CD4-positive, alpha-beta T cell treated with Interferon alpha-2 for 1 hour (primary cell): ENCODE measurements at regions not wholly inside any gene's neighbourhood (a gene's known extent, or its start where the extent isn't known, plus 50 kb on each side); places are given as distances from the start of the nearest gene placed in this dataset.
"Not testable (repeated sequence)": the region's sequence is repeated elsewhere in the genome, so short reads cannot be mapped to it uniquely, and the experiment has no call there.

Experiments used
- DNase-seq, 2 donors: peaks; one replicate each; pipeline ENCODE4 v3.0.0-alpha.2; 2020 to 2022

DNA sequence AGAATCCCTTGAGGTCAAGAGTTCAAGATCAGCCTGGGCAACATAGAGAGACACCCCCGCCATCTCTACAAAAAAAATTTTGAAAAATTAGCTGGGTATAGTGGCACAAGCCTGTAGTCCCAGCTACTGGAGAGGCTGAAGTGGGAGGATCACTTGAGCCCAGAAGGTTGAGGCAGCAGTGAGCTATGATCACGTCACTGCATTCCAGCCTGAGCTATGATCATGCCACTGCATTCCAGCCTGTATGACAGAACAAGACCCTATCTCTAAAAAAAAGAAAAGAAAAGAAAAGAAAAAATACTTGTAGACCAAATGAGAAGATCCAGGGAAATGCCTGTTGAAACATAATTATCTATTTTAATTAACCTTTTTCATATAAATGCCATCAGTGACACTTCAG lies 93.8 kb upstream of the MDM1 start:
- no peak for DNase-seq

DNA sequence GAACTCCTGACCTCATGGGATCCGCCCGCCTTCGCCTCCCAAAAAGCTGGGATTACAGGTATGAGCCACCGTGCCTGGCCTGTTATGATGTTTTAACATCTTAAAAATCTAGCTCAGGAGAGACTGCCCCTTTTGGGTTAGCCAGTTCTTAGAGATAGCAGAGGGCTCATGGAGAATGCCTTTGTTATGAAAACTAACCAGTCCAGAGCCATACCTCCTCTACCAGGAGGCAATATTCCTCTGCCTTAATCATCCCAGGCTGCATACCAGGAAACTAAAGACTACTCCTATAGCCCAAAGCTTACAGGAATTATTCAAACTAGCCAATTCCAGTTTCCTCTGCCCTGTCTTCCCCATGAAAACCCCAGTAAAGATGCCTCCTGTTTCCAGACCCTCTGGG lies 96.0 kb upstream of the MDM1 start:
- no peak for DNase-seq

DNA sequence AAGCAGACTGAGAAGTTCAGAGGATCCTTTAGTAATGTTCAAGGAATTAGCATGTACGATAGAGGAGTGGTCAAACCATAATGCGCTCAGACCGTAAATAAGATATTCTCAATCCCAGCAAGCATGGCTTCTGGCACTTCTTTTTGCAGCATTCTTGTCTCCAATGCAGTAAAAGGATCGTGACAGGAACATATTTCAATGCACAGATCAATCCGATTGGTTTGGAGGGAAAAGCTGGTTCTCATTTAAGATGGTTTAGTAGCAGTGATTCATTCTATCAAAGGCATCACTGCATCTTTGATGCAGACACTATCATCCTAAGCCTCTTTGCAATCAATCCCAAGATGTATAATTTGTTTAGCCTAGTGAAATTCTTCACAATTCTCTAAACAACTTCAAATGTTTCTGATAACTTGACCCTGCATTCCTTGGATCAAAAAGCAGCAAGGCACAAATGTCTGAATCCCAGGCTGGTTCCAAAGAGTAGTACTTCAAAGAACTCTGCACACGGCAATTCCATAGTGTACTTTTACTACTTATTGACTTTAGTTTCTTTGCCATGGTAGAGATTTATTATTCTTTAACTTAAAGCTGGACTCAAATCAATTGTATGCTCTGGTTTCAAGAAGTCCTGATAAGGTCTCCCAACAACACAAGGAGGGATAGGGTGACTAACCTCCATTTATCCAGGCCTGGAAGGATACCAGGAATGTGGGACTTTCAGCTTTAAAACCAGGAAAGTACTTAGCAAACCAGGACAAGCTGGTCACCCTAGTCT lies 96.8 kb upstream of the MDM1 start:
- DNase-seq: no peak

DNA sequence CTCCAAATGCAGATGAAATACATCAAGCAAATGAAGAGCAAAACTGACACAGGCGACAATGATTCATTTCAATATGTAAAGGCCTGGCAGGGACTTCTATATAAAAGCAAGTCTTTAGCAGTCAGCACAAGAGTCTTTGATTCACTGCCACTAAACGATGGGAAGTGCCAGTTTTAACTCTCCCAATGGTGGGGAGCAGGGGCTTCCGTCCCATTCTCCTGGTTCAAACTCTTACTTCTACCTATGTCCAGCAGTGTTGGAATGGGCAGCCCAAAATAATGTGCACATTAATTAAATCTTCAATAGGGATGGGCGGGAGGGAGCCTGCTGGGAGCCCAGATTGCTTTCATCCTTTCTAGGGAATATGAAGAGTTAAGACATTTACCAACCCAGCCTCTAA lies 97.5 kb upstream of the MDM1 start:
- DNase-seq: no peak

DNA sequence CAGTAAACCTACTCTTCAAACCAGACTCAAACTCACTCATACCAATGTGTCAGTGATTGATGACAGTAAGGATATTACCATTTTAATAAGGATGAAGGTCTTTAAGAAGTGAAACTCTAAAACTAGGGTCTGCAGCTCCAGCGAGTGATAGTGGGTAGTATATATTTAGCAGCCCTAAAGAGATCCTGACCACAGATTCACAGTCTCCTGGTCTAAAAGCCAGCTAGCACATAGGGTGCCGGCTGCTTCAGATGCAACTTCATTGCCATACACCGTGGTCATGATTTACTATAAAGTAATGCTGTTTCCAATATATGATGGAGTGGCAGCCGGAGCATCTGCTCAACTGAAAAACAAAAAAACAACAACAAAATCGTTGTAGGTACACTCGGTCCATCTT lies 99.6 kb upstream of the MDM1 start:
- DNase-seq: no peak

DNA sequence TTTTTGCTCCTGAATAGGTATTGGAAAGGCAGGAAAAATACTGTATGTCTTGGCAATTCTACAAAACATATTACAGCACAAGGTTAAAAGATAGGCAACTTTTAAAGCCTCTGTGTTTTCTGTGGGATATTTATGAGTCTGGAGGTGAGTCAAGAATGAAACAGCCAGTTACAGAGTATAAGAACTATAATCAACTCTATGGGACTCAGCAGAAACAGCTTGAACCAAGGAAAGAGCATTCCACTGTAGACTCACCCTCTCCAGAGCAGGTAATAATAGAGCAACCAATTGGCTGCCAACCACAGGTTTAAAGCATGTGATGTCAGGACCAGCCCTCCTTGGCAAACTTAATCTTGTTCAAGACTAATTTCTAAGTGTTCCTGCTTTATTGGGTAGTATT lies 100.5 kb upstream of the MDM1 start:
- DNase-seq: no peak

DNA sequence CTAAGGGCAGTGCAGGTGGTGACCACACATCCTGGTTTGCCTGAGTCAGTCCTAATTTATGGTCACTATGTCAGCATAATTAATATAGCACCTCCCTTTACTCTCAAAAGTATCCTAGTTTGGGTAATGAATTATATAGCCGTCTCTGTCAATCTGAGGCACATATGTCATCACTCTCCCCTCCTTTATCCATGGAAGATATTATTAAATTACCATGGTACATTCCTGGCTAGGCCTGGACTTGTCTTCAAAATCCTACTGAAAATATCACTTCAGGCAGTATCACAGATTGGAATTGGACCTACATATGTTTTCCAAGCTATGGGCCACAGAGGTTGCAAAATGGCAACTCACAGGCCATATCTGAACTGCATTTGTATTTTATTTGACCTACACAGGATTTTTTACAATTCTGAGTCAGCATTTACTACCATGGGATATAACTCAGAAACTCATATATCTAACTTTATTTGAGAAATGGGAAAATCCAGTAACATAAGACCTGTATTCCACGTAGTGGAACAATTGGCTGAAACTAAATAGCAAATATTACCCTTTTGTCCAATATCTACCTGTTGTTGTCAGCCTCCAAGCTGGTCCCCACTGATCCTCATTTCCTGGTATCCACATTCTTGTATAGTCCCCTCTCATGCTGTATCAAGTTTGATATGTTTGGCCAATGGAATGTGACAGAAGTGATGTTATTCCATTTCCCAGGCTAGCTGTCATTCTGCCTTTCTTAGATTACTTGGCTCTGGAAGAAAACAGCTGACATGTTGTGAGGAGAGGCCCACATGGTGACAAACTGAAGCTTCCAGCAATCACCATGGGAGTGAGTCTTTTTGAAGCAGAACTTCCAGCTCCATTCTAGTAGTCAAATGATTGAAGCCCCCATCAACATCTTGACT lies 102.5 kb upstream of the MDM1 start:
- DNase-seq: no peak

DNA sequence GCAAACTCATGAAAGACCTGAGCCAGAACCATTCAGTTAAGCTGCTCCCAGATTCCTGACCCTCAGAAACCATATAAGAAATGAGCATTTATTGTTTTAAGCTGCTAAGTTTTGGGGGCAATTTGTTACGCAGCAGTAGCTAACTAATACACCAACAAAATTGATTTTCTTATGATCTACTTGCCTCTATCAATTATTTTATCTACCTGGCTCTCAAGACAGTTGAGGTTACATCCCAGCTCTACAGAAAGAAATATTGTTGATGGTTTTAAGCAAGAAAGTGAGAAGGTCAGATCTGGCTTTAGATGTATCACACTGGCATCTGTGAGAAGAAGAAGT lies 103.1 kb upstream of the MDM1 start:
- DNase-seq: no peak

DNA sequence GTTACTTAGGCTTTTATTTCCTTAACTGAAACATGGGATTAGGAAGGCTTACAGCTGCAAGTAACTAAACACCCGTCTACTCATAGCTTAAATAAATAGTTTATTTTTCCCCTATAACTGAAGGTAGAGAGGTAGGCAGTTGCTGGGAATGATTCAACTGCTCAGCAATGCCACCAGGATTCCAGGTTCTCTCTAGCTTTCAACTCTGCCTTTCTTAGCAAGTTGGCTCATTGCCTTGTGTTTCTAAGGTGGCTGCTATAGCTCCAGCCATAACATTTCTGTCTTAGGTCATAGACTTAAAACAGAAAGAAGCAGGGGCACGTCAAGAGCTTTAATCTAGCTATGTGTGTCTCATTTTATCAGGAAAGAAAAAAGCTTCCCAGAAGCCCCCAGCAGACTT lies 103.7 kb upstream of the MDM1 start:
- DNase-seq: no peak

DNA sequence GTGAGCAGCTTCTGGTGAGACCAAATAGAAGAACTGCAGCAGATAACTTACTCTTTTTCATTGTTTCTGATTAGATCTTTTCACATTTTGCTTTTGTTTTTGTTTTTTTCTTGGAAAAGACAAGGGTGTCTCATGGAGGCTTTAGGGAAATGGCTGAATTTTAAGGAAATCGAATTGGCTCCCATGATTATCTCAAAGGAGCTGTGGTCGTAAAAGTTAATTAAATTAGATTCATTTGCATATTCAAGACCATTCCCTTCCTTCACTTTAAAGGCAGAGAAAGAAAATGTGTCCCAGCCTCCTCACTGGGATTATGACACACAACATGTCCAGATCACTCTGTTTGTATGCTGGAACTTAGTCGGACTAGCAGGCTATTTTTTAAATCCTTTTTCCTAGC lies 106.4 kb upstream of the MDM1 start:
- no peak for DNase-seq

DNA sequence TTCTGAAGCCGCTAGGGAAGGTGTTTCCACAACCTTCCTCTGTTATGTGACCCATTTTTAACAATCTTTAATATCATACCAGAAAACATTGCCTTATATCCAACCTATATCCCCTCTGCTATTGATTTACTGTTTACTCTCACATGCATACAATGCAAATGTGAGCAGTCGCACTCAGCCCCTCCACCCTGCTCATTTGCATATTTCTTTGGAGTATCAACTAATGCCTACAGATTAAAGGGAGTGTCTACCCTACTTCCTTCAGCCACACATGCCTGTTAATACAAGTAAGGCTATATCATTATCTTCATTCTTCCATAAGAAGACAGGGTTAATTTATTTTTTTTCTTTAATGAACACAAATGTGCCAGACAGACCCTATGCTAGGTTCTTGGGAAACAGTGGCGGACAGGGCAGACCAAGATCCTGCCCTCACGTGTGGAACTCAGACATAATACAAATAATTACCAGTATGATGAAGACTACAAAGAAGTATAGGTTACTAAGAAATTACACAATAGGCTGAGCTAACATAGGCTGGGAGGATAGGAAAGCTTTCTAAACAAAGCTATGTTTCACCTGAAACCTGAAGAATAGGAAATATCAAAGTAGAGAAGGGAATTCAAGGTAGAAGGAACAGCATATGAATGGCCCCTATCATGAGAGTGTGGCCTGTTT lies 107.3 kb upstream of the MDM1 start:
- DNase-seq: no peak

DNA sequence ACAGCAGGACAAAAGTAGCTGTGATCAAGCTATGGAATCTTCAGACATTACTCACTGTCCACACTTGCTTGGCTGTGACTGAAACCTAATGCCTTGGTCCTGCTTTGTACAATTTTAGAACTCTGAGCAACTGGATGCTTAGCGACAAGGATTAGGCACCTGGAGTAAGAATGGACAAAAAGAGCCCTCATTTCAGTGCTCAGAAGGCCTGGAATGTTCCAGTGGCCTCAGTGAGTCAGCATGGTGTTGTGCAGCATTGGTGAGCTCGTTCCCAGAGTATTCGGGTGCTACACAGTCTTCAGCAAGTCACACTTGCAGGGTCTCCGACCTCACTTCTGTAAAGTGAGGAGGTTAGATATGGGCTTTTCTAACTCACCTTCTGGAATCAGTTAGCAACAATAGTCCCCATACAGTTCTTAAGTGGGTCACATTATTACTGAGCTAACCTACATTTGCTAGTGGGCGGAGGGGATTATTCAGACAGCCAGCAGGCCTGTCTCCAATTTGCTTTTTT lies 108.0 kb upstream of the MDM1 start:
- DNase-seq: no peak

DNA sequence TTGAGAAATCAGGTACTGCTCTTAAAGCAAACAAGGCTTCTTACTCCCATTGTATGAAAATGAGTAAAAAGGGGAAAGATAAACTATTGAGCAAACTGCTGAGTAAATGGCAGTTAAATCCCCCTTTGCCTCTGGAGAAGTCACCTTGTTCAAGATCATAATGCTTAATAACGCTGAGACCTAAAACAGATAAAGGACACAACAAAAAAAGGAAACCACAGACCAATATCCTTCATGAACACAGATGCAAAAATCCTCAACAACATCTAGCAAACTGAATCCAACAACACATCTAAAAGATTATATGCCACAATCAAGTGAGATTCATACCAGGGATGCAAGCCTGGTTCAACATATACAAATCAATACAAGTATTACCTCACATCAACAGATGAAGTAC lies 109.0 kb upstream of the MDM1 start:
- DNase-seq: no peak

DNA sequence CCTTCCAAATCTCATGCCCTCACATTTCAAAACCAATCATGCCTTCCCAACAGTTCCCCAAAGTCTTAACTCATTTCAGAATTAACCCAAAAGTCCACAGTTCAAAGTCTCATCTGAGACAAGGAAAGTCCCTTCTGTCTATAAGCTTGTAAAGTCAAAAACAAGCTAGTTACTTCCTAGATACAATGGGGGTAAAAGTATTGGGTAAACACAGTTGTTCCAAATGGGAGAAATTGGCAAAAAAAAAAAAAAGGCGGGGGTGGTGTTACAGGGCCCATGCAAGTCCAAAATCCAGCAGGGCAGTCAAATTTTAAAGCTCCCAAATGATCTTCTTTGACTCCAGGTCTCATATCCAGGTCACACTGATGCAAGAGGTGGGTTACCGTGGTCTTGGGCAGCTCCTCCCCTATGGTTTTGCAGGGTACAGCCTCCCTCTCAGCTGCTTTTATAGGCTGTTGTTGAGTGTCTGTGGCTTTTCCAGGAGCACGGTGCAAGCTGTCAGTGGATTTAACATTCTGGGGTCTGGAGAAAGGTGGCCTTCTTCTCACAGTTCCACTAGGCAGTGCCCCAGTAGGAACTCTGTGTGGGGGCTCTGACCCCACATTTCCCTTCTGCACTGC lies 110.3 kb upstream of the MDM1 start:
- not testable (repeated sequence) for DNase-seq

DNA sequence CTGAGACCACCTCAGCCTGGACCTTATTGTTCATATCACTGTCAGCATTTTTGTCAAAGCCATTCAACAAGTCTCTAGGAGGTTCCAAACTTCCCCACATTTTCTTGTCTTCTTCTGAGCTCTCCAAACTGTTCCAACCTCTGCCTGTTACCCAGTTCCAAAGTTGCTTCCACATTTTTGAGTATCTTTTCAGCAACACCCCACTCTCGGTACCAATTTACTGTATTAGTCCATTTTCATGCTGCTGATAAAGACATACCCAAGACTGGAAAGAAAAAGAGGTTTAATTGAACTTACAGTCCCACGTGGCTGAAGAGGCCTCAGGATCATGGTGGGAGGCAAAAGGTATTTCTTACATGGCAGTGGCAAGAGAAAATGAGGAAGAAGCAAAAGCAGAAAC lies 111.5 kb upstream of the MDM1 start:
- not testable (repeated sequence) for DNase-seq

DNA sequence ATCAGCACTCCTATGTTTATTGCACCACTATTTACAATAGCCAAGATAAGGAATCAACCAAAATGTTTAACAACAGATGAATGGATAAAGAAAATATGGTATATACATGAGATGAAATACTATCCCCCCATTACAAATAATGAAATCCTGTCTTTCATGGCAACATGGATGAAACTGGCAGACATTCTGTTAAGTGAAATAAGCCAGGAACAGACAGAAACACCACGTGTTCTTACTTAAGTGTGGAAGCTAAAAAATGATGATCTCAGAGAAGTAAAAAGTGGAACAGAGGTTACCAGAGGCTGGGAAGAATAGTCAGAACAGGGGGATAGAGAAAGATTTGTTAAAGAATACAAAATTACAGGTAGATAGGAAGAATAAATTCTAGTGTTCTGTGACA lies 113.7 kb upstream of the MDM1 start:
- DNase-seq: no peak

DNA sequence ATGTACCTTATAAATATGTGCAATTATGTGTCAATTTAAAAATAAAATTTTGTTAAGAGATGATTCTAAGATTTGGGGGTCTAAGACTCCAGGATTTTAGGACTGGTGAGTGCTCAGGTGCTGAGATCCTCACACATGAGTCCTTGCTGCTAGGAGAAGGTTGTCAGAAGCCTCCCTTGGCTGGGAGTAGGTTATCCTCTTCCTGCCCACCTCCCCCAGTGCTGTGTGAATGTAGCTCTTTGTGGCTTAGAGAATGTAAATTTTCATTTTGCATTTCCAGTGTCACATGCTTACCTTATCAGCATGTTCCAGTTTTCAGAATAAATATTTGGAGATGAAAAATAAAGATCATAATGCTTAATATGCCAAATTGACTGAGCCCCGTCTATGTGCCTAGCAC lies 114.2 kb upstream of the MDM1 start:
- DNase-seq: no peak

DNA sequence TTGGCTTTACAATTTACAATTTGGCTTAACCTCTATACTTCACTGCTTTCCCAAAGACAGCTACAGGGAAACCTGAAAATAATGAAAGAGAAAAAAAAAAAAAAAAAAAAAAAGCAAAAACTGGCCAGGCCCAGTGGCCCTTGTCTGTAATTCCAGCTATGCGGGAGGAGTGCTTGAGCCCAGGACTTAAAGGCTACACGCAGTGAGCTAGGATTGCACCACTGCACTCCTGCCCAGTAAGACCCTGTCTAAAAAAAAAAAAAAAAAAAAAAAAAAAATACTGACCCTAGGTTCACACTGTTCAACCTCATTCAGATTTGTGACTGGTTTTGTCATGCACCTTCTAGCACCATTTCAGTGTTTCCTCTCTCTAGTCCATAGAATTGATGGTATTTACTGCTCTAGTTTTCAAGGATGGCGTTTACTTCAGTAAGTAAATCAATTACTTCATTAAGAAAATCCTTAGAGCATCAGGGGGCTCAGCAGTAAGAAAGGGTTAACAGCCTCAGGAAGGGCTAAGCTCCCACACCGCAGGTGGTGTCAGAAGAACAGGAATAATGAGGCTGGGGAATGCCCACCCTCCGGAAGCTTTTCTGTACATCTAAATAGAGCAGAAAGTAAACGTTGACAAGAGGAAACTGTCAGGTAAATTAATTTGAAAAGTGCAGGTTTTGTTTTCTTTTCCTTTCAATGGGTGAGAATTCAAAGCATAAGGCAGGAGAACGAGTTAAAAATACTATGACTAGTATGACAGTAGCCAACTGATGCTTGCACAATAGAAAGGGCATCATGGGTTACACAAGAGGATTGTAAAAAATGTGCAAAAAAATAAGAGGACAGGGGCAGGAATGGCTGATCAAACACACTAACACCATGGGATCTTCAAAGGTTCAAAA lies 115.0 kb upstream of the MDM1 start:
- no peak for DNase-seq

DNA sequence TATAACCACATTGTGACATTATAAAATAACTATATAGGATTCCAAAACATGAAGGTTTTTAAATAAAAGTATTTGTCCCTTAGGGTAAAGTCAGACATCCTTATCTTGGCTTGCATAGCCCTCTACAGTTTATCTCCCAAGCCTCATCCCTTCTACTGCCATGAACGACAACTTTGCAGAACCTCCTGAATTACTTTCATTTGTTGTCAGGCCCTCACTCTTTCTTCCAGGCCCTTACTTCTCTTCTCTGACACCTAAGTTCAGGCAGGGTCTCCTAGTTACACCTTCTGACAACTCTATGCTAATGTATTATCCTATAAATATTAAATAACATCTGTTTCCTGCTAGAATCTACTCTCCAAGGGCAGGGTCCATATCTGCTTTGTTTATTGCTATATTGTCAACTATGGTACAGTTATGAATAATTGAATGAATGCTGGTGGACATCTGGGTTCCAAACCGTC lies 115.7 kb upstream of the MDM1 start:
- no peak for DNase-seq

DNA sequence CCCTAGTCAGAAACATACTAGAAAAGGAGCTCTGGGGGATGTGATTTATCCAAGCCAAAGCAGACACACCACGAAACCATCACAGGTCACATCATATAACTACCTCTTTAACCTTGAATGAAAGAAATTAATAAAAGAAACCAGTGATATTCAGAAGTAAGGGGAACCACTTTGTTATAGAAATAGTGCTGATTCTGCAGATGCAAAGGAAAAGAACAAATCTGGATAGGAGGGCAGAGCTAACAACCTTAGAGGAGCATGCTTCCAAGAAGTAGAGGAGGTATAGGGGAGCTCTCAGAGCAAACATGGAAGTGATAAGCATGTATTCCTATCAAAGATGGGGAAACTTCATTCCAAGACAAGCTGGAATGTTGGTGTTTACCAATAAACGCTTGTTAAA lies 117.0 kb upstream of the MDM1 start:
- DNase-seq: no peak

DNA sequence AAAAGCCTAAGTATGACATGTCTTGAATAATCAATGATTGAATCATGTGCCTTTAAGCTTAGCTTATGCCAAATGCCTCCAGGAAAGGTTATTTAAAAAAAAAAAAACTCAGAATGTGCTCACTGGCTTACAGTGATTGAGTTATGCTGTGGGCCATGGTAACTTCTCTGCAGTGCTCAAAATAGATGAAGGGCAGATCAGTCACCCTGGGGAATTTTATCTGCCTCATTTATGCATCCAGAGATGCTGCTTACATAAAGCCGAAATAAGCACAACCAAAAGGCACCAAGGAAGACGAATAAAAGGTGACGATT lies 118.7 kb upstream of the MDM1 start:
- DNase-seq: no peak
